Esophagus (tissue), 2 donors: ENCODE measurements at regions not wholly inside any gene's neighbourhood (a gene's known extent, or its start where the extent isn't known, plus 50 kb on each side); places are given as distances from the start of the nearest gene placed in this dataset.

Experiments
- H3K27ac ChIP-seq, 2 donors: one replicate each; pipeline ENCODE4 v1.5.1; 2013; ENCODE audit warnings: low read depth in 2 of 2, mild to moderate bottlenecking in 2 of 2, inconsistent platforms in 1 of 2, low read length in 1 of 2, moderate library complexity in 1 of 2
- H3K27me3 ChIP-seq, 2 donors: one replicate each; pipeline ENCODE4 v1.6.1; 2013; ENCODE audit warnings: low read length in 2 of 2, control low read depth in 1 of 2, mild to moderate bottlenecking in 1 of 2; ENCODE audit not compliant: insufficient read depth in 2 of 2, control insufficient read depth in 1 of 2
- H3K36me3 ChIP-seq, 2 donors: one replicate each; pipeline ENCODE4 v1.6.1; 2013; ENCODE audit warnings: low read length in 1 of 2; ENCODE audit not compliant: control insufficient read depth in 2 of 2, insufficient read depth in 2 of 2
- H3K4me1 ChIP-seq, 2 donors: one replicate each; pipeline ENCODE4 v1.6.1; 2013; ENCODE audit warnings: low read length in 1 of 2; ENCODE audit not compliant: control insufficient read depth in 2 of 2, insufficient read depth in 2 of 2
- H3K4me3 ChIP-seq, 2 donors: one replicate each; pipeline ENCODE4 v1.5.1; 2013; ENCODE audit warnings: low read length in 2 of 2, mild to moderate bottlenecking in 2 of 2, low read depth in 1 of 2, moderate library complexity in 1 of 2
- H3K9me3 ChIP-seq, 2 donors: one replicate each; pipeline ENCODE4 v1.6.1; 2013; ENCODE audit warnings: mild to moderate bottlenecking in 2 of 2, low read depth in 1 of 2, low read length in 1 of 2, moderate library complexity in 1 of 2; ENCODE audit not compliant: control insufficient read depth in 2 of 2, insufficient read depth in 1 of 2
- WGBS, 2 donors: extraction: QIAGEN DNeasy Blood & Tissue Kit; methylation state at CpG; one replicate each; pipeline ENCODE4 v1.1.7; 2013; 5-methylcytosine and 5-hydroxymethylcytosine counted together
- donor health status: healthy with polysubstance abuse.
- donor health status: Bipolar disorder and iron deficiency.

DNA sequence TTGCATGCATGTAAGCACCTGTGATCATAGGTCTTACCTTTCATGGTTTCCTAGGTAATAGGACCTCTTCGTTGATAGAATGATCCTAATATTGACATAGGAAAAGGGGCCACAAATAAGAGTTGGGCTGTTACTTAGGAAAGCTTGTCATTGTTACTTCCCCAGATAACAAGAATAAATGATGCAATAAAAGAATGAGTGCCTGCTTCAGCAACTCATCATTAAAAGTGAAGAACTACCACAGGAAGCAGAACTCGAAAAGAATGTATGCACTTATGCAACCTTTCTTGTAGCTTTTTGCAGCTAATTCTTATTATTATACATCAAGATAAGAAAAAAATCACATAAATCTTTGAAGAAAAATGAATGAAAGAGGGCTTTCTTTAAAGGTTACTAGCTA lies 548.6 kb downstream of the LTN1 start:
- no peaks in the 10 kb centered on the region for H3K4me1 ChIP-seq
- no peaks in the 10 kb centered on the region for H3K9me3 ChIP-seq
- H3K27me3 ChIP-seq = no peaks in the 10 kb centered on the region
- no peak overlapping the region for H3K27ac ChIP-seq
- H3K36me3 ChIP-seq = no peaks in the 10 kb centered on the region
- no peak overlapping the region for H3K4me3 ChIP-seq
- 64 to 66% methylated on average over 2 of the region's 2 CpGs for WGBS, 2 donors

DNA sequence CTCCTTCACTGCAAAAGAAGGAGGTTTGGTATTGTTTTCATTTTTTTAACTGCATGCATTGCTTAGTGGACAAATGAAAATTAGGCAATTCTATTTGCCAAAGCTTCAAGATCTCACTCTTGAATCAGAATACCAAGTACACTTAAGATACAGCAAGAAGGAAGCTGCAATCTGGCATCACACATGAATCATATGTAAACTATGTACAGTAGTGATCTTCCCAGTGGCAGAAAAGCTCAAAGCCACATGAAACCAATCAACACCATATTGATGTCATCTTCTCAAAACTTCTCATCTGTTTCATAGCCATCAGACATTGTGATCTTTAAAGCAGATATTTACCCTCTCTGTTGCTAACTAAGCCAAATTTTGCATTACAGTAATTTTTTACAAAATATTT lies 550.1 kb downstream of the LTN1 start:
- Histone ChIP-seq H3K27ac (no peak overlapping the region), H3K4me3 (no peak overlapping the region), H3K36me3 (no peaks in the 10 kb centered on the region), H3K9me3 (no peaks in the 10 kb centered on the region), H3K4me1 (no peaks in the 10 kb centered on the region), H3K27me3 (no peaks in the 10 kb centered on the region)

DNA sequence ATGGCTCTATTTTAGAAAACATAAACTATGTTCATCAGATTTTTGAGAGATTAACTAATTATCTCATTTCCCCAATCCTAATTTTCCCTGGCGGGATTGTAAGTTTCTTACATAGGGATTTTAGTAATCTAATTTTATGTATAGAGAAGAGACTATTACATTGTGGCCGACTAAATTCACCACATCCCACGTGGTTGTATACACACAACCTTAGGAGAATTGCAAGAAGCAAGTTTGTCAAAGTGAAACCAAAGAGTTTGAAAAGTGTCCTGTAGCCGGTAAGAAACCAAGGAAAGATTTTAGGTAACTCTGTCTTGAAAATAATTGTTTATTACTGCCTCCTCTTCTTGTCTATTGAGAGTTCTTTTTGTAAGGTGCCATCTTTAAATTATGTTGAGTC lies 550.6 kb downstream of the LTN1 start:
- WGBS, 2 donors = 89% methylated on average over 4 of the region's 4 CpGs
- H3K4me3 ChIP-seq = no peak overlapping the region
- no peaks in the 10 kb centered on the region for H3K9me3 ChIP-seq
- no peak overlapping the region for H3K27ac ChIP-seq
- no peaks in the 10 kb centered on the region for H3K36me3 ChIP-seq
- H3K27me3 ChIP-seq = no peaks in the 10 kb centered on the region
- no peaks in the 10 kb centered on the region for H3K4me1 ChIP-seq

DNA sequence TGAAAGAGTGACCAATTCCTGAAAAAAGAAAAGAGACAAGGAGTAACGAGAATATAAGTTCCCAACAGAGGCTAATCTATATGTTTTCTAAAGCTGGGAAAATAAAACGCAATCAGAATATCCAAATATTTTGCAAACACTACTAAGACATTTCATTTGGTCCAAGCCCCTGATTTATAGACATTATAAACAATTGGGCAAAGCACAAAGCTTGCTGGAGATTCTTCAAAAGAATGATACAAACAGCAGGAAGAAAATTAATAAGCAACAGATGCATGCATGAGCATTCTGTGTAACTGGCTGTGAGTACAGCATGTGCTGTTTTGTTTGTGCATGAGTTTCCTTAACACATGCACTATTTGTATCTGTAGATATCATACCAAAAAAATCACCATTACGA lies 552.9 kb downstream of the LTN1 start:
- H3K36me3 ChIP-seq = no peaks in the 10 kb centered on the region
- H3K27ac ChIP-seq = no peak overlapping the region
- WGBS, 2 donors = 66 to 67% methylated on average over 3 of the region's 3 CpGs
- no peaks in the 10 kb centered on the region for H3K9me3 ChIP-seq
- no peaks in the 10 kb centered on the region for H3K27me3 ChIP-seq
- H3K4me1 ChIP-seq = no peaks in the 10 kb centered on the region
- H3K4me3 ChIP-seq = no peak overlapping the region

DNA sequence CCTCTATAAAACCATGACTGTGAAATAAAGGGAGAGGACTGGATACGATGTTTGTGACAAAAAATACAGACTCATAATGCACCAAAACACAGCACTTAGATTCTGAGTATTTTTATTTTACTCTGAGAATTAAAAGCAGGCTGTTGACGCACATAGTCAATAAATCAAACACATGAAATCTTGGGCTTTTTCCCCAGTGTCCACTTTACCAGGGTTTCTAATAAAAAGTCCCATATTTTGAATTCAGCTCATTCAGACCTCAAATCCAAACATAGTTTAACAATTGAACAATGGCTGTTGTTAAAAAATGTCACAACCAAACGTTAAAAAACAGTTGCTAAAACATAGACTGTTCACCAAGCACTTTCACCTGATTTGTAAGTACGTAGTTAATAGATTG lies 553.4 kb downstream of the LTN1 start:
- no peaks in the 10 kb centered on the region for H3K36me3 ChIP-seq
- no peak overlapping the region for H3K27ac ChIP-seq
- 59 to 66% methylated on average over 4 of the region's 4 CpGs for WGBS, 2 donors
- no peaks in the 10 kb centered on the region for H3K4me1 ChIP-seq
- H3K4me3 ChIP-seq = no peak overlapping the region
- H3K9me3 ChIP-seq = no peaks in the 10 kb centered on the region
- no peaks in the 10 kb centered on the region for H3K27me3 ChIP-seq

DNA sequence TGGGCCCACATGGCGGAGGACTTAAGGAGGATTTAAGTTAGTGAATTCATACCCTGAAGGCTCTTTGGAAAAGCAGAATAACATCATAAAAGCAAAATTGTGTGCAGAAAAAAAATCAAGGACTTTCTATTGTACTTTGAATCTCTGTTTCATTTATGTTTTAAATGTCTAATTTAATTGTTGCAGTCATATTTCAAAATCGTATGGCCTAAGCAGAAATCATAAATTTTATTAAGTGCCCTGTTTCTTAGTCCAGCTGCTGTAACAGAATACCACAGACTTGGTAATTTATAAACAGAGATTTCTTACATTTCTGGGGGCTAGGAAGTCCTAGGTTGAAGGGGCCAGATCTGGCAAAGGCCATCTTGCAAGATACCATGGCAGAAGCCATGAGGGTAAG lies 555.6 kb downstream of the LTN1 start:
- Histone ChIP-seq H3K27ac (no peak overlapping the region), H3K4me1 (no peaks in the 10 kb centered on the region), H3K4me3 (no peak overlapping the region), H3K27me3 (no peaks in the 10 kb centered on the region), H3K9me3 (no peaks in the 10 kb centered on the region), H3K36me3 (no peaks in the 10 kb centered on the region)
- 80 to 81% methylated on average over 2 of the region's 2 CpGs for WGBS, 2 donors

DNA sequence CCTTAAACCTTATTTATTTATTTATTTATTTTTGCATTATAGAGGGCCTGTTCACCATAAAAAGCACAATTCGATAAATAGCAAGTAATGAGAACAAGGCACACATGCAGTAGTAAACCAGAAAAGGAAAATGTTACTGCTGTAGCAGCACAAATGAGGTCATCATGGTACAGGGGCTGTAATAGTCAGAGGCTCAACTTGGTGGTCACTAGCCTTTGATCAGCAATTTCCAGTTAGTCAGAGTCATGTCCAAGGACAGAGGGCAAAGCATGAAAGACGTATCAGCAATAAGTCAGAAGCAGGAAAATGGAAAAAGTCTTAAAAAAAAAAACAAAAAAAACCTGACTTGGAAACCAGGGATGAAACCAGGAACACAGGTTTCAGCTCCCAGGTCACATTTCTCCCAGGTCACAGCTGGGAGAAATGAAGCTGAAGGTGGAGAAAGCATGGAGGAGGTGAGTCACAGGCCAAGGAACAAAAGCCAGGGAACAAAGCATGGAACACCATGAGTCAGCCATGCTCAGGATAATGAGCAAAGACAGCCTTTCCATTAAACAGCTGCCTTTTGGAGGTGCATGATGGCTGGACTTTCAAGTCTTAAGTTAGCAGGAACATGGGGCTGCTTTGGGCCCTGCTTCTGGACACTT lies 556.3 kb downstream of the LTN1 start:
- H3K27me3 ChIP-seq = no peaks in the 10 kb centered on the region
- WGBS, 2 donors = 85% methylated on average over 2 of the region's 2 CpGs

DNA sequence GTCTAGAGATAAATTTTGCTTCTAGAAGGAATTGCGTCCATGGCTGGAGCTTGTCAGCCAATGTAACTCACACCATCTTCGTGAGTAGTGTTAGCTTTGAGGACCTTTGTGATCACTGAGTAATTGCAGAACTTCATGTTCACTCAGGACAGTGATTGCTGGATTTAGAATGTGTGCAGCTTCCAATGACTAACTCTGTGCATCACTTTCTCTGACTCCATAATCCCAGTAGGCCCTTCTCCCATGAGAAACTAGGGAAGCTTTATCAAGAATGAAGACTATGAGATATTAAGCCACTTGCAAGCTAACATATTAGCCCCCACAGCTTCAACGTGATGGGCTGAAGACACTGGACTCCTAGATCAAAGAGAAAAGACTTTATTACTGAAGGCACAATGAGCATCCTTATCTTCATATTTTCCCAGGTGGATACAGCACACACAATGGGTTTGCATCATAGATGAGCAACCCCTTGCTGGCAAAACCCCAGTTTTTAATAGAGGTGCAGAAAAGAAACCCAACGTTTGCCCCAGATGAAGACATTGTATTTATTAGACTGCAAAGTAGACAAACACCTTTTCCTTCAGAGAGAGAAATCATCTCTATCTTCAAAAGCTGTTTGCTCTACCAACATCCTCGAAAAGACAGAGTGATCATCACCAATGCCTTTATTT lies 561.0 kb downstream of the LTN1 start:
- 63 to 72% methylated on average over 5 of the region's 5 CpGs for WGBS, 2 donors
- Histone ChIP-seq H3K27me3 (peaks cover 0 to 2% of the 10 kb centered on the region in 2 donors), H3K27ac (no peak overlapping the region), H3K9me3 (no peaks in the 10 kb centered on the region), H3K4me3 (no peak overlapping the region), H3K4me1 (no peaks in the 10 kb centered on the region), H3K36me3 (no peaks in the 10 kb centered on the region)

More for the DNA sequence above, 556.3 kb downstream of the LTN1 start:
- no peaks in the 10 kb centered on the region for H3K9me3 ChIP-seq
- H3K4me1 ChIP-seq = no peaks in the 10 kb centered on the region
- no peaks in the 10 kb centered on the region for H3K36me3 ChIP-seq
- no peak overlapping the region for H3K27ac ChIP-seq
- H3K4me3 ChIP-seq = no peak overlapping the region

DNA sequence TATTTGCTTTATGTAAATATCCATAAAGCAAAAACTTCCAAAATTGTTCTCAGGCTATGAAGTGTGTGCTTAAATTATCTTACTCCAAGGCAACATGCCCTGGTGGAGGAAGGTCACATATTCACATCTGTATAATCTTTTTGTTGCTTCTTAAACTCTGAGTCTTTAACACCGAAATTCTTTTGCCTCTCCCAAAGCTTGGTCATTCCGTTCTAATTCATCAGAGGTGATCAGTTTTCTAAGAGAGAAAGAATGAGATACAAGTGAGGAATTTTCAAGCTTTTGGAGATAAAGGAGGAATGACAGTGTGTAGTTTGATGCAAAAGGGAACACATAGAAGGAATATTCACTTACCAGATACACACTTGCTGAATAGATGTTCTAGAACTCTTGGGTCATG lies 561.7 kb downstream of the LTN1 start:
- H3K4me1 ChIP-seq = no peaks in the 10 kb centered on the region
- WGBS, 2 donors = 81 to 82% methylated on average over 2 of the region's 2 CpGs
- no peak overlapping the region for H3K4me3 ChIP-seq
- H3K27ac ChIP-seq = no peak overlapping the region
- H3K36me3 ChIP-seq = no peaks in the 10 kb centered on the region
- no peaks in the 10 kb centered on the region for H3K9me3 ChIP-seq
- peaks cover 0 to 2% of the 10 kb centered on the region in 2 donors for H3K27me3 ChIP-seq

DNA sequence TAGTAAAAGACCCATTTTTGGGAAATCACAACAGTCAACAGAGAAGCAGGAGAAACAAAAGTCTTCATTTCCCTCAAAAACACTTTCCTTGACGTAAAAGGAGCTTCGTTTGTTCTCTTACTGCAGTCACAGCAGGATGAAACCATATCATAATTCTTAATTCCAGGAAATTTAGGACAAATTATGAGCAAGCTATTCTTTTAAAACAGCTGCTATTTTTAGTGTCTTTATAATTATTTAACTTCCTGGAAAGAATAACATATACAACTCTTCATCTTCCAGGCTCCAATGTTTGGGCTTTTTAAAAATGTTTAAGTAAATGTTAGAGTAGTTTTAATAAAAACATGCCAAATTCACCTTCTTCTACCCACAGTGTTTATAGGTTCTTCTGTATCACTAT lies 563.5 kb downstream of the LTN1 start:
- 60 to 68% methylated on average over 2 of the region's 2 CpGs for WGBS, 2 donors
- no peaks in the 10 kb centered on the region for H3K4me1 ChIP-seq
- no peaks in the 10 kb centered on the region for H3K9me3 ChIP-seq
- H3K27ac ChIP-seq = no peak overlapping the region
- peaks cover 0 to 2% of the 10 kb centered on the region in 2 donors for H3K27me3 ChIP-seq
- no peak overlapping the region for H3K4me3 ChIP-seq
- H3K36me3 ChIP-seq = no peaks in the 10 kb centered on the region
